ENCODE measurements at regions not wholly inside any gene's neighbourhood (a gene's known extent, or its start where the extent isn't known, plus 50 kb on each side); places are given as distances from the start of the nearest gene placed in this dataset.

DNA sequence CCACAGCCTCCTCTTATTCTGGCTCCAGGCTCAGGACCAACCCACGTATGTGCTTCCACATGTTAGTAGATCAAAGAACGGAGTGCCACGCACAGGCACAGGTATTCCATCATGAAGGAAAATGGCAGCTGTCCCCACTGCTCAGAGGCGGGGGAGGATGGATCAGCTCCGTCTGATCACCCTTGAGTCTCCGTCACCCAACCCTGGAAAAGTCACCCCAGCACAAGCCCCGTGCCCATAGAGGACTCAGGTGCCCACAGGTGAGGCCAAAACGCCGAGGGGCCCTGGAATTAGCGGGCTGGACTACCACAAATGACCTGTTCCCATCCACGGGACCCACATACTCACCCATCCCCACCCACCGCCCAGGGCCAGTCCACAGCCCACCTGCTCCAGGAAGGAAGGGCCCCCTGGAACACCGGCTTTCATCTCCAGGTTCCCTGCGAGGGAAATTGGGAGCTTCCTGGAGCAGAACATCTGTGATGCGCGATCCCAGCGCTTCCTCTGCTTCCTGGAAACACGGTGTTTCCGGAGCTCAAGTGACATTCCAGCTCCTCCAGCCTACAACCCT is 120.5 kb upstream of the SPACA7 start:
- POLR2A ChIA-PET, result no interaction called here
- Histone ChIP-seq H3K9me3 (ENCODE audit: control insufficient read depth in 1 of 2, insufficient read depth in 1 of 2, low read depth in 1 of 2, low read length in 2 of 2) (no peaks in the 10 kb centered on the region), H3K9ac (ENCODE audit: low read length) (no peak overlapping the region), H3K27me3 (ENCODE audit: insufficient read depth, low read length) (peaks cover 39% of the 10 kb centered on the region), H4K20me1 (ENCODE audit: insufficient read depth) (no peaks in the 10 kb centered on the region), H3K27ac (ENCODE audit: low read depth, low read length) (no peak overlapping the region), H2AFZ (ENCODE audit: low read depth, low read length, poor library complexity, severe bottlenecking) (no peak overlapping the region), H3K4me2 (ENCODE audit: low read length) (no peak overlapping the region), H3K4me3 (replicated peaks in 1 of 2; ENCODE audit: low read depth in 1 of 2, low read length in 2 of 2) (no peak overlapping the region), H3K9me2 (ENCODE audit: insufficient read depth) (no peaks in the 10 kb centered on the region), H3K36me3 (ENCODE audit: control insufficient read depth in 1 of 2, insufficient read depth in 2 of 2, low read length in 2 of 2) (no peaks in the 10 kb centered on the region), H3K4me1 (ENCODE audit: control insufficient read depth in 1 of 2, insufficient read depth in 2 of 2, low read length in 2 of 2) (no peaks in the 10 kb centered on the region), H3K79me2 (ENCODE audit: insufficient read depth, low read length) (no peaks in the 10 kb centered on the region)
- TF ChIP-seq POLR2A (IDR thresholded peaks at IDR 0.05; ENCODE audit: borderline replicate concordance, extremely low read depth, insufficient read depth, insufficient read length), result no peak
- TF ChIP-seq, protein P1, sequence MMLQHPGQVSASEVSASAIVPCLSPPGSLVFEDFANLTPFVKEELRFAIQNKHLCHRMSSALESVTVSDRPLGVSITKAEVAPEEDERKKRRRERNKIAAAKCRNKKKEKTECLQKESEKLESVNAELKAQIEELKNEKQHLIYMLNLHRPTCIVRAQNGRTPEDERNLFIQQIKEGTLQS (IDR thresholded peaks at IDR 0.05), result no peak
- TF ChIP-seq, protein P2, sequence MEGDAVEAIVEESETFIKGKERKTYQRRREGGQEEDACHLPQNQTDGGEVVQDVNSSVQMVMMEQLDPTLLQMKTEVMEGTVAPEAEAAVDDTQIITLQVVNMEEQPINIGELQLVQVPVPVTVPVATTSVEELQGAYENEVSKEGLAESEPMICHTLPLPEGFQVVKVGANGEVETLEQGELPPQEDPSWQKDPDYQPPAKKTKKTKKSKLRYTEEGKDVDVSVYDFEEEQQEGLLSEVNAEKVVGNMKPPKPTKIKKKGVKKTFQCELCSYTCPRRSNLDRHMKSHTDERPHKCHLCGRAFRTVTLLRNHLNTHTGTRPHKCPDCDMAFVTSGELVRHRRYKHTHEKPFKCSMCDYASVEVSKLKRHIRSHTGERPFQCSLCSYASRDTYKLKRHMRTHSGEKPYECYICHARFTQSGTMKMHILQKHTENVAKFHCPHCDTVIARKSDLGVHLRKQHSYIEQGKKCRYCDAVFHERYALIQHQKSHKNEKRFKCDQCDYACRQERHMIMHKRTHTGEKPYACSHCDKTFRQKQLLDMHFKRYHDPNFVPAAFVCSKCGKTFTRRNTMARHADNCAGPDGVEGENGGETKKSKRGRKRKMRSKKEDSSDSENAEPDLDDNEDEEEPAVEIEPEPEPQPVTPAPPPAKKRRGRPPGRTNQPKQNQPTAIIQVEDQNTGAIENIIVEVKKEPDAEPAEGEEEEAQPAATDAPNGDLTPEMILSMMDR (IDR thresholded peaks at IDR 0.05 in 2 of 3, conservative IDR thresholded peaks at IDR 0.05 in 1 of 3; ENCODE audit: borderline replicate concordance in 1 of 3, insufficient read depth in 1 of 3, low read depth in 2 of 3, low read length in 2 of 3), result no peak
- TF ChIP-seq EZH2 (IDR thresholded peaks at IDR 0.05), result no peak
- TF ChIP-seq ZFX (IDR thresholded peaks at IDR 0.05), result no peak
- TF ChIP-seq, protein P3, sequence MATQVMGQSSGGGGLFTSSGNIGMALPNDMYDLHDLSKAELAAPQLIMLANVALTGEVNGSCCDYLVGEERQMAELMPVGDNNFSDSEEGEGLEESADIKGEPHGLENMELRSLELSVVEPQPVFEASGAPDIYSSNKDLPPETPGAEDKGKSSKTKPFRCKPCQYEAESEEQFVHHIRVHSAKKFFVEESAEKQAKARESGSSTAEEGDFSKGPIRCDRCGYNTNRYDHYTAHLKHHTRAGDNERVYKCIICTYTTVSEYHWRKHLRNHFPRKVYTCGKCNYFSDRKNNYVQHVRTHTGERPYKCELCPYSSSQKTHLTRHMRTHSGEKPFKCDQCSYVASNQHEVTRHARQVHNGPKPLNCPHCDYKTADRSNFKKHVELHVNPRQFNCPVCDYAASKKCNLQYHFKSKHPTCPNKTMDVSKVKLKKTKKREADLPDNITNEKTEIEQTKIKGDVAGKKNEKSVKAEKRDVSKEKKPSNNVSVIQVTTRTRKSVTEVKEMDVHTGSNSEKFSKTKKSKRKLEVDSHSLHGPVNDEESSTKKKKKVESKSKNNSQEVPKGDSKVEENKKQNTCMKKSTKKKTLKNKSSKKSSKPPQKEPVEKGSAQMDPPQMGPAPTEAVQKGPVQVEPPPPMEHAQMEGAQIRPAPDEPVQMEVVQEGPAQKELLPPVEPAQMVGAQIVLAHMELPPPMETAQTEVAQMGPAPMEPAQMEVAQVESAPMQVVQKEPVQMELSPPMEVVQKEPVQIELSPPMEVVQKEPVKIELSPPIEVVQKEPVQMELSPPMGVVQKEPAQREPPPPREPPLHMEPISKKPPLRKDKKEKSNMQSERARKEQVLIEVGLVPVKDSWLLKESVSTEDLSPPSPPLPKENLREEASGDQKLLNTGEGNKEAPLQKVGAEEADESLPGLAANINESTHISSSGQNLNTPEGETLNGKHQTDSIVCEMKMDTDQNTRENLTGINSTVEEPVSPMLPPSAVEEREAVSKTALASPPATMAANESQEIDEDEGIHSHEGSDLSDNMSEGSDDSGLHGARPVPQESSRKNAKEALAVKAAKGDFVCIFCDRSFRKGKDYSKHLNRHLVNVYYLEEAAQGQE (IDR thresholded peaks at IDR 0.05; ENCODE audit: low read depth), result no peak
- no peak for TF ChIP-seq SRF (IDR thresholded peaks at IDR 0.05; ENCODE audit: low read depth)
- no peak for TF ChIP-seq TCF7L2 (IDR thresholded peaks at IDR 0.05; ENCODE audit: borderline replicate concordance, extremely low read depth, insufficient read depth, insufficient read length)
- TF ChIP-seq SP1 (IDR thresholded peaks at IDR 0.05; ENCODE audit: low read depth), result no peak
- TF ChIP-seq, protein P4, sequence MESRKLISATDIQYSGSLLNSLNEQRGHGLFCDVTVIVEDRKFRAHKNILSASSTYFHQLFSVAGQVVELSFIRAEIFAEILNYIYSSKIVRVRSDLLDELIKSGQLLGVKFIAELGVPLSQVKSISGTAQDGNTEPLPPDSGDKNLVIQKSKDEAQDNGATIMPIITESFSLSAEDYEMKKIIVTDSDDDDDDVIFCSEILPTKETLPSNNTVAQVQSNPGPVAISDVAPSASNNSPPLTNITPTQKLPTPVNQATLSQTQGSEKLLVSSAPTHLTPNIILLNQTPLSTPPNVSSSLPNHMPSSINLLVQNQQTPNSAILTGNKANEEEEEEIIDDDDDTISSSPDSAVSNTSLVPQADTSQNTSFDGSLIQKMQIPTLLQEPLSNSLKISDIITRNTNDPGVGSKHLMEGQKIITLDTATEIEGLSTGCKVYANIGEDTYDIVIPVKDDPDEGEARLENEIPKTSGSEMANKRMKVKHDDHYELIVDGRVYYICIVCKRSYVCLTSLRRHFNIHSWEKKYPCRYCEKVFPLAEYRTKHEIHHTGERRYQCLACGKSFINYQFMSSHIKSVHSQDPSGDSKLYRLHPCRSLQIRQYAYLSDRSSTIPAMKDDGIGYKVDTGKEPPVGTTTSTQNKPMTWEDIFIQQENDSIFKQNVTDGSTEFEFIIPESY (IDR thresholded peaks at IDR 0.05; ENCODE audit: extremely low read depth, insufficient replicate concordance, low read length), result no peak
- TF ChIP-seq EZH2phosphoT487 (IDR thresholded peaks at IDR 0.05; ENCODE audit: borderline replicate concordance), result no peak
- TF ChIP-seq, protein P5, sequence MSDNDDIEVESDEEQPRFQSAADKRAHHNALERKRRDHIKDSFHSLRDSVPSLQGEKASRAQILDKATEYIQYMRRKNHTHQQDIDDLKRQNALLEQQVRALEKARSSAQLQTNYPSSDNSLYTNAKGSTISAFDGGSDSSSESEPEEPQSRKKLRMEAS (IDR thresholded peaks at IDR 0.05), result no peak
- no peak for TF ChIP-seq RAD21 (IDR thresholded peaks at IDR 0.05; ENCODE audit: low read depth)
- TF ChIP-seq ZNF274 (IDR thresholded peaks at IDR 0.05; ENCODE audit: low read depth, low read length), result no peak
- no peak for TF ChIP-seq JUND (IDR thresholded peaks at IDR 0.05)
- TF ChIP-seq YY1 (IDR thresholded peaks at IDR 0.05; ENCODE audit: extremely low read depth, insufficient replicate concordance, low read depth, low read length), result no peak
- no peak for TF ChIP-seq POLR2AphosphoS5 (IDR thresholded peaks at IDR 0.05; ENCODE audit: low read depth, low read length)
- no peak for TF ChIP-seq CBX3 (IDR thresholded peaks at IDR 0.05; ENCODE audit: low read depth)
- ATAC-seq, result no peak
- CTCF ChIA-PET, result no interaction called here
- RAD21 ChIA-PET (ENCODE audit: low non-redundant PET in 1 of 2, low total read pairs in 2 of 2, uncharacterized antibody in 2 of 2, unreplicated experiment in 2 of 2), result no interaction called here
- no peak for DNase-seq (ENCODE audit: low read depth, low spot score)
- no TSS peak for BruUV-seq (replicated peaks)
- intact Hi-C loops (cut with micrococcal nuclease), result no loop called here
